ENCODE measurements at regions not wholly inside any gene's neighbourhood (a gene's known extent, or its start where the extent isn't known, plus 50 kb on each side); places are given as distances from the start of the nearest gene placed in this dataset.
A peak's percentile ranks its signal among the peaks of the same experiment; 100 is the strongest.

GRCh38 chr15:66907826-66908743 is 157.3 kb upstream of the SMAD3 start:
- Histone ChIP-seq H3K9ac (ENCODE audit: insufficient read depth in 1 of 2, low read length in 2 of 2) (peak overlapping the region in 1 of 2 donors; percentile 8), H3K27ac (ENCODE audit: low read depth in 1 of 2, low read length in 1 of 2) (no peak overlapping the region), H3K4me1 (ENCODE audit: control insufficient read depth in 5 of 5, insufficient read depth in 5 of 5, low read length in 5 of 5) (peaks cover 0 to 14% (median 4%) of the 10 kb centered on the region in 5 donors), H3K9me3 (ENCODE audit: control insufficient read depth in 4 of 4, insufficient read depth in 3 of 4, low read length in 3 of 4) (peaks cover 0 to 2% (median 0%) of the 10 kb centered on the region in 4 donors), H3K4me3 (no peak overlapping the region), H3K27me3 (ENCODE audit: control insufficient read depth in 3 of 3, insufficient read depth in 3 of 3, low read length in 2 of 3) (no peaks in the 10 kb centered on the region), H3K36me3 (ENCODE audit: control insufficient read depth in 4 of 4, insufficient read depth in 4 of 4, low read length in 4 of 4) (no peaks in the 10 kb centered on the region)
- DNase-seq (peak; percentile 58 to 67 (median 64)), ATAC-seq (ENCODE audit: insufficient read depth, low FRiP score) (no peak)
- WGBS, 2 donors = 28 to 44% methylated on average over 9 of the region's 9 CpGs
- no peak for TF ChIP-seq CTCF (IDR thresholded peaks at IDR 0.05; ENCODE audit: control extremely low read depth, extremely low read depth)

GRCh38 chr15:66908744-66909095 is 156.7 kb upstream of the SMAD3 start:
- Histone ChIP-seq H3K4me1 (ENCODE audit: control insufficient read depth in 5 of 5, insufficient read depth in 5 of 5, low read length in 5 of 5) (peaks cover 0 to 14% (median 4%) of the 10 kb centered on the region in 5 donors), H3K9me3 (ENCODE audit: control insufficient read depth in 4 of 4, insufficient read depth in 3 of 4, low read length in 3 of 4) (peaks cover 0 to 2% (median 0%) of the 10 kb centered on the region in 4 donors), H3K9ac (ENCODE audit: insufficient read depth in 1 of 2, low read length in 2 of 2) (peak overlapping the region in 1 of 2 donors; percentile 8), H3K27ac (ENCODE audit: low read depth in 1 of 2, low read length in 1 of 2) (peak overlapping the region in 1 of 2 donors; percentile 21), H3K27me3 (ENCODE audit: control insufficient read depth in 3 of 3, insufficient read depth in 3 of 3, low read length in 2 of 3) (no peaks in the 10 kb centered on the region), H3K36me3 (ENCODE audit: control insufficient read depth in 4 of 4, insufficient read depth in 4 of 4, low read length in 4 of 4) (no peaks in the 10 kb centered on the region), H3K4me3 (no peak overlapping the region)
- WGBS, 2 donors = 61 to 89% methylated on average over 2 of the region's 2 CpGs
- ATAC-seq (ENCODE audit: insufficient read depth, low FRiP score) (no peak), DNase-seq (peak in 1 of 3 donors; percentile 12)
- no peak for TF ChIP-seq CTCF (IDR thresholded peaks at IDR 0.05; ENCODE audit: control extremely low read depth, extremely low read depth)

- H3K36me3 ChIP-seq (ENCODE audit: control insufficient read depth in 4 of 4, insufficient read depth in 4 of 4, low read length in 4 of 4) = no peaks in the 10 kb centered on the region
- H3K27ac ChIP-seq (ENCODE audit: low read depth in 1 of 2, low read length in 1 of 2) = no peak overlapping the region
- no peak overlapping the region for H3K9ac ChIP-seq (ENCODE audit: insufficient read depth in 1 of 2, low read length in 2 of 2)
- peaks cover 0 to 14% (median 4%) of the 10 kb centered on the region in 5 donors for H3K4me1 ChIP-seq (ENCODE audit: control insufficient read depth in 5 of 5, insufficient read depth in 5 of 5, low read length in 5 of 5)
- peaks cover 0 to 2% (median 0%) of the 10 kb centered on the region in 4 donors for H3K9me3 ChIP-seq (ENCODE audit: control insufficient read depth in 4 of 4, insufficient read depth in 3 of 4, low read length in 3 of 4)
- no peaks in the 10 kb centered on the region for H3K27me3 ChIP-seq (ENCODE audit: control insufficient read depth in 3 of 3, insufficient read depth in 3 of 3, low read length in 2 of 3)
- no peak for TF ChIP-seq CTCF (IDR thresholded peaks at IDR 0.05; ENCODE audit: control extremely low read depth, extremely low read depth)
- ATAC-seq (ENCODE audit: insufficient read depth, low FRiP score) (no peak), DNase-seq (no peak)
- no peak overlapping the region for H3K4me3 ChIP-seq
- 80 to 86% methylated on average over 7 of the region's 7 CpGs for WGBS, 2 donors
These were observed 156.0 kb upstream of the SMAD3 start for GRCh38 chr15:66909381-66909890.
